Activated T-cell treated with anti-CD3 and anti-CD28 coated beads for 24 hours (primary cell): ENCODE measurements at regions not wholly inside any gene's neighbourhood (a gene's known extent, or its start where the extent isn't known, plus 50 kb on each side); places are given as distances from the start of the nearest gene placed in this dataset.

Experiments used
- DNase-seq: peaks from one replicate; pipeline ENCODE4 v3.0.0-alpha.2; 2020; ENCODE audit warnings: low read depth

DNA sequence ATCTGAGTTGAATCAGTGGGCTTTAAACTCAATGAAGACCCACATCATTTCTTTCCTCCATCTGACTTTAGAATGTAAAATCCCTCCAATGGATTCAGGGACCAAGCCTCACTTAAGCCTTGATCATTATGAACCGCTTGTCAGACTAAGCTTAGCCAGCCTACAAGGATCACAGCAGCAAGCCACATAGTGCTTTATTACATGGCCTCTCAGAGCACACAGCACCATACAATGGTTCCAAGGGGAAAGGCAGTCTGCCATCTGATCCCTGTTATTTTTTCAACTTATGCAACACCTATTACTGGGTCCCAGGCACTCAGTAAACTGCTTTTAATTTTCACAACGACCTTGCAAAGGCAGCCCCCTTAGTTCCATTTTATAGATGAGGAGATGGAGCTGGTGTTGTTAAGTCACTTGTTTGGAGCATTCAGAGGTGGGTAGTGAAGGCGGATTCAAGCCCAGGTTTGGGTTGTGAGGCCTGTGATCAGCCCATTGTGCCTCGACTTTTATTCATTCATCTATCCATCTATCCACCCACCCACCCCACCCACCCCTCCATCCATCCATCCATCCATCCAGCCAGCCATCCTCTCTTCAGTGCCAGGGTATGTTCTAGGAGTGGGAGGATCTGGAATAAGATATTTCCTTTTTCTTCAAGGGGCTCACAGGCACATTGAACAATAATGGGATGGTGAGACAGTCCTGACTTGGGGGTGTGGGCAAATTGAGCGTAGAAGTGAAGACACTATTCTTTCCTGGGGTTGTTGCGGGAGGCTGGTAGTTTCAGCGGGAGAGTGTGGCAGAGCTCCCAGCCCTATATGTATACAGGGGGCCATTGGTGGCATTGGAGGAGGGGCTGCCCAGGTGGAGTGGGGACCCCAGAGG, 141.2 kb downstream of the MYCN start:
- DNase-seq, result no peak

GRCh38 chr2:16080516-16080915, 140.2 kb downstream of the MYCN start:
- DNase-seq, result no peak

GRCh38 chr2:16080071-16080470, 139.7 kb downstream of the MYCN start:
- DNase-seq, result no peak

- no peak for DNase-seq
Measured at GRCh38 chr2:16079637-16080036, 139.3 kb downstream of the MYCN start.

- DNase-seq, result no peak
Measured at GRCh38 chr2:16077601-16078000, 137.3 kb downstream of the MYCN start.

DNA sequence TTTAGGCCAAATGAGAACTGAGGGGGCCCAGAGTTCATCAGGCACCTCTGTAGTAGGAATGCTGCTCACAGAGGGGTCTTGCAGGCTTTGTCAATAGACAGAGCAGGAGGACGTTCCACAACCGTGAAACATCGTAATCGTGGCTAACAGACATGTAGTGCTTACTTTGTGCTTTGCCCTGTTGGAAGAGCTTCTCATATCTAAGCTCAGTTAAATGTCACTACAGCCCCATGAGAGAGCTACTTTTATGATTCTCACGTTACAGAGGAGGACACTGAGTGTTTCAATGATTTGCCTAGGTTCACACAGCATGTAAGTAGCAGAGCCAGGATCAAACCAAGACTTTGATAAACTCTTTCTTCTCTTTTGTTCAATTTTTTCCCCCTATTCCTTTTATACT, 136.6 kb downstream of the MYCN start:
- DNase-seq, result no peak

DNA sequence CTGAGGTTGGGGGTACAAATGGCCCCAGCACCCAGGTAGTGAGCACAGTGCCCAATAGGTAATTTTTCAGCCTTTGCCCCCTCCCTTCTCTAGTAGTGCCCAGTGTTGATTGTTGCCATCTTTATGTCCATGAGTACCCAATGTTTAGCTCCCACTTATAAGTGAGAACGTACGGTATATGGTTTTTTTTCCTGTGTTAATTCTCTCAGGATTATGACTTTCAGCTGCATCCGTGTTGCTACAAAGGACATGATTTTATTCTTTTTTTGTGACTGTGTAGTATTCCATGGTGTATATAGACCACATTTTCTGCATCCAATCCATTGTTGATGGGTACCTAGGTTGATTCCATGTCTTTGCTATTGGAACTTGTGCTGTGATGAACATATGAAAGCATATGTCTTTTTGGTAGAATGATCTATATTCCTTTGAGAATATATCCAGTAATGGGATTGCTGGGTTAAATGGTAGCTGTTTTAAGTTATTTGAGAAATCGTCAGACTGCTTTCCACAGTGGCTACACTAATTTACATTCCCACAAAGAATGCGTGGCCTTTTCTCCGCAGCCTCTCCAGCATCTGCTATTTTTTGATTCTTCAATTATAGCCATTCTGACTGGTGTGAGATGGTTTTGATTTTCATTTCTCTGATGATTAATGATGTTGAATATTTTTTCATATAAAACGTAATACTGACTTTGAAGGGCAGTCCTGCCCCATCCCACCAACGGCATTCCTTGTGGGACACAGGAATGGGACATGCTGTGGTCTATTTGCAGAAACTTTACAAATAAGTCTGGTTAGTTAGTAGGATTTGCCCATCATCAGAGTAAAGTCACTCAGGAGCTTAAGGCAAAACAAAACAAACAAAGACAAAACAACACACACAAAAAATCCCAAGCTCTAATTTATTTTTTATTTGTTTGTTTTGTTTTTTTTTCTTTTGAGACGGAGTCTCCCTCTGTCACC, 135.0 kb downstream of the MYCN start:
- no peak for DNase-seq

DNA sequence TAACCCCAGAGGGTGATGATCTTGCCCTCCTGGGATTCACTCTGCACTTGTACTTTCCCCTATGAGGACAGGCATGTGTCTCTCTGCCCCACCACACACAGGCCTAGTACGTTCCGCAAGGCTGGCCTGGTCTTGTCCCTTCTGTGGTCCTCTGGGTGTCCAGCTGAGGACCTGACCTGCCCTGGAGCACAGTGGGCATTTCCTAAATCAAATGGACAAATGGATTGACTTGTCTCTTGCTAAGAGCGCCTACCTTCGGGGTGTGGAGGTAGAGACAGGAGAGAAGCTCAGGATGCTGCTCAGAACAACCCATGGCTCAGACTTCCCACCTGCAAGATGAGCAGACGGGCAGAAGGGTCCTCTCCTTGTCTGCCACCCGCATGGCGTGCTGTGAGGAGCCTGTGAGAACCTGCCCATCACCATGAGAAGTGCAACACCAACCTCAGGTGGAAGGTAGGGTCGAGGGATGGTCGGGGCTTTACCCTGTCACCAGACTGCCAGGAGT, 133.6 kb downstream of the MYCN start:
- DNase-seq, result no peak

DNA sequence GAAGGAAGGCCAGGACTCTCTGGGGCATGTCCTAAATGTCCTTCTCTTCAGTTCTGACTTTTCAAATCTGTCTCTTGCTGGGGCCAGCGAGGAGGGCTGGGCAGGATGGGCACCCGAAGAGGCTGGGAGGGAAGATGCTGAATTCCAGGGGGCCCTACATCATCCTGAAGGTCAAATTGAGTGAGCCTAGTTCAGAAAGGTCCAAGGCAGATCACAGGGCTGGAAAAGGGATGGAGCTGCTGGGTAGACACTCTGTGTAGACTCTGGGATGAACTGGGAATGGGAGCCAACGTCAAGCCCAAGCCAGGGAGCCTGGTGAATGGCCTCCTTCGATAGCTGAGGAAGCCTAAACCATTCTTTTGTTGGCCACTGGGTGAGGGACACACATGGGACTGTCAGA, 133.1 kb downstream of the MYCN start:
- DNase-seq, result no peak

GRCh38 chr2:16072638-16073290, 132.4 kb downstream of the MYCN start:
- DNase-seq, result no peak

DNA sequence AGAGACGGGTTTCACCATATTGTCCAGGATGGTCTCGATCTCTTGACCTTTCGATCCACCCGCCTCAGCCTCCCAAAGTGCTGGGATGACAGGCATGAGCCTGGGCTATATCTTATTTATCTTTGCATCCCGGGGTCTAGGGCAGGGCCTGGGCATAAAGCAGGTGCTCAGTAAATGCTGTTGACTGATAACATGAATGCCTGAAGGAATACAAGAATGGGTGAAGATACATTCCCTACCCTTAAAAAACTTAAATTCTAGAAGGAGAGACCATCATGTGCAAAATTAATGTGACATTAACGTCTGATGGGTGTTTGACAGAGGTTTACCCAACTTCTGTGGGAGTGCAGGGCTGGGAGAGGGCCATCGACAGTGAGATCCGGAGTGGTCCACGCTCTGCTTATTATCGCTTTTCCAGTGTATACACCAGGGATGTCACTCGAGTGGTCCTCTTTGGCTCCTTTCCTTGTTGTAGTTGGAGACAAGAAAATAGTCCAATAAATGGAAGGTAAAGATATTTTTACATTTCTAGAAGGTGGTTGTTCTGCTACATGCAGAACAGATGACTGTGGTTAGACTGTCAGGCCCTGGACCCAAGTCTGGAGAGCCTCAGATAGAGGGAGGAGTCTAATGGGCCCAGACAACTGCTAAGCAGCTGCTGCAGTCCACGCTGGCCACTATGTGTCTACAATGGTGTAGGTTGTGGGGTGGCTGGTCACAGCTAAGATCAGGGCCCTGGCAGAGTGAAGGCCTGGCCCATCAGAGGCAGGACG, 131.7 kb downstream of the MYCN start:
- no peak for DNase-seq

DNA sequence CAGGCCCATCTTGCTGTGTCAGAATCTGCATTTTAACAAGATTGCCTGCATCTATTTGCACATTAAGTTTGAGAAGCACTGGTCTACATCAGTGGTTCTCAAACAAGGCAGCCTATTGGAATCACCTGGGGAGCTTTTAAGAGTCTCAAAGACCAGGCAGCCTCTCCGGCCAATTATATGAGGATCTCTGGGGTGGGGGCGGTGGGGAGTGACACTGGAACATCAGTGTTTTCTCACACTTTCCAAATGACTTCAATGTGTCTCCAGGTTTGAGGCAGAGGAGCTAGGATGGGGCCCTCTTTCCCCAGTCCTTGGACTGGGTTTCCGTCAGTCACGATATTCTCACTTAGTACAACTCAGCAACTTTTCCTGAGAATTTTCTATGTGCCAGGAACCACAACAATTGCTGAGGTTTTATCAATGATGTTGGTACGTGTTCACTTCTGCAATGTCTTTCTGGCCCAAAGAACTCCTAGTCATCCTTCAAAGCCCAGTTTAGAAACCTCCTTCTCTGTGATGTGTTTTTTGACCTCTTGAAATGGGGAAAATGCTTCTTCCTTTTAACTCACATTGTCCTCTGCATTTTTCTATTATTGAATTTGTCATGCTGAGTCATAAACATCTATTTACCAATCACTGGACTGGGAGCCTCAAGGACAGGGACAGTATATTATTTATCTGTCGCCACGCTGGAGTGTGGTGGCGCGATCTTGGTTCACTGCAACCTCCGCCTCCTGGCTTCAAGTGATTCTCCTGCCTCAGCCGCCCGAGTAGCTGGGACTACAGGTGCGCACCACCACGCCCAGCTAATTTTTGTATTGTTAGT, 130.9 kb downstream of the MYCN start:
- no peak for DNase-seq

DNA sequence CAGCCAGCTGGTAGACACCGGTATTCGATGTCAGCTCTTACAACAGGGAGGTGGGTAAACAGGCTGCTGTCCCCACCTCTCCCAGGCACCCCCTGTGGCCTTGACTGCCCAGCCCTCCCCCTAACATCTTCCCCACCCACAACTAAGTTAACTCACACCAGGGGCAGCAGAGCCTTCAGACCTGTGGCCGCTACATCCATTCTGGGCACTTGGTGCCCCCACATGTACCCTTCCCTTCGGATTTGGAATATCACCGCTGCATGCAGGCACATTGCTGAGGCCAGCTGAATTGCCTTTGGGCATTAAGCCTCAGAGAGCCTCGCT, 130.3 kb downstream of the MYCN start:
- no peak for DNase-seq

DNA sequence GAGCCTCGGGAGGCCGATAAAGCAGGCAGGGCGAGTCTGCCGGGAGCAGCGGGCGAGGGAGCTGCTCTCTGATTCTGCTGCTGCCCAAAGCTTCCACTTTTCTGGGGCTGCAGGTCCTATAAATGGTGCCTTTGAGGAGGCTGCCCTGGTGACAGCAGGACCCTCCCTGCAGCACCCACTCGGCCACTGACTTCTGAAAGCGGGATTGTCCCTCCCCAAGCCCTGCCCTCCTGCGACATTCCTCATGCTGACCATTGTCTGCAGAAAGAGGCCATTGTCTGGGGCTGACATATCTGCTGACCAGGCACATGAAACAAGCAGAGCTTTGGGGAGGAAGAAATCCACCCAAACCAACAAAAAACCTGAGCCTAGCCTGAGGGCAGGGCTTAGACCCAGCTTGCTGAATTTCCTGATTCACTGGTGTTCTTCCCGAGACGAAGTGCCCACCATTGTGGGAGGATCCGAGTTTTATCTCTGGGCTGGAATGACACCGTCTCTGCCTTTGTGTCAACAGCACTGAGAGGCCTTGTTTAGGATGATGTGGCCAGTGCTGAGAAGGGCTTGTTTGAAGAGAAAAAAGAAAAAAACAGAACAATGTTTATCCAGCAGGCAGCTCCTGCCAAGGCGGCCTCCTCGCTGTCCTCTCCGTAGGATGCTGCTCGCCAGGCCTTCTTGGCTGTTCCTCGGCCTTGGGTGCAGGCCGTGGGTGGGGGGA, 129.7 kb downstream of the MYCN start:
- no peak for DNase-seq

DNA sequence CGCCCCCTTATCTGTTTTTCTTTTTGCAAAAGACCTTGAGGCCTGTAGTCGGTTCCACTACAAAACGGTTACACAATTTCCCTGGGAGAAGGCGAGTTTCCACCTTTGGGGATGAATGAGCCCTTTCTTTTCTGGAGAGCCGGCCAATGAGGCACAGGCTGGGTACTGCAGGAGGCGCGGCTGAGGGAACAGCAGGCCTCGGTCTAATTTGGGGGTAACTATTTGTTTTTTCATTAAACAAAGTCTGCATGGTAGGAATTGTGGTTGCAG, 129.2 kb downstream of the MYCN start:
- no peak for DNase-seq

- DNase-seq, result no peak
Measured at GRCh38 chr2:16068552-16068940, 128.2 kb downstream of the MYCN start.

GRCh38 chr2:16067866-16068551, 127.7 kb downstream of the MYCN start:
- DNase-seq, result no peak

DNA sequence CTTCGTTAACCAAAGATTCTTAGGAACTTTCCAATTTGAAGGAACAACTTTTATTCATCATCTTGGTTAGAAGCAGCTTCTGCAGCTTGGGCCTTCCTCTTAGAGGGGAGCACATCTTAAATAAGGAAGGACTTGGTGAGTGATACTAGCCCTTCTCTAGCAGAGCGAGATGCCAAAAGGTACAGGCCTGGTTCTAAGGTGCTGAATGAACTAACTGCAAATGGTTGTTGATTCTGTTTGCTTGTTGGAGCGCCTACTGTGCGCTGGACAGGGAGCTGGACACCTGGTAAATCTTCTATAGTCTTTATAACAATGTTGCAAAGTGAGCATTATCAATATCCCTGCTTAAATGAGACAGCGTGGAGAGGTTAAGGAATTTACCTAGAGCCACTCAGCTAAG, 127.1 kb downstream of the MYCN start:
- DNase-seq, result no peak

- DNase-seq, result no peak
Measured at GRCh38 chr2:16067037-16067406, 126.7 kb downstream of the MYCN start.
